ENCODE measurements at regions not wholly inside any gene's neighbourhood (a gene's known extent, or its start where the extent isn't known, plus 50 kb on each side); places are given as distances from the start of the nearest gene placed in this dataset.

- TF ChIP-seq CTCF (IDR thresholded peaks at IDR 0.05) (no peak), MAX (CRISPR knock-in tag; IDR thresholded peaks at IDR 0.05) (no peak), CREM (CRISPR knock-in tag; IDR thresholded peaks at IDR 0.05) (no peak), AR (CRISPR knock-in tag; IDR thresholded peaks at IDR 0.05) (no peak), USF1 (CRISPR knock-in tag; IDR thresholded peaks at IDR 0.05) (no peak)
These were observed 987.1 kb upstream of the SEL1L start for GRCh38 chr14:82520765-82521164.

All from WTC11 (cell line).